ENCODE measurements at regions not wholly inside any gene's neighbourhood (a gene's known extent, or its start where the extent isn't known, plus 50 kb on each side); places are given as distances from the start of the nearest gene placed in this dataset.
"Not testable (repeated sequence)": the region's sequence is repeated elsewhere in the genome, so short reads cannot be mapped to it uniquely, and the experiment has no call there.

DNA sequence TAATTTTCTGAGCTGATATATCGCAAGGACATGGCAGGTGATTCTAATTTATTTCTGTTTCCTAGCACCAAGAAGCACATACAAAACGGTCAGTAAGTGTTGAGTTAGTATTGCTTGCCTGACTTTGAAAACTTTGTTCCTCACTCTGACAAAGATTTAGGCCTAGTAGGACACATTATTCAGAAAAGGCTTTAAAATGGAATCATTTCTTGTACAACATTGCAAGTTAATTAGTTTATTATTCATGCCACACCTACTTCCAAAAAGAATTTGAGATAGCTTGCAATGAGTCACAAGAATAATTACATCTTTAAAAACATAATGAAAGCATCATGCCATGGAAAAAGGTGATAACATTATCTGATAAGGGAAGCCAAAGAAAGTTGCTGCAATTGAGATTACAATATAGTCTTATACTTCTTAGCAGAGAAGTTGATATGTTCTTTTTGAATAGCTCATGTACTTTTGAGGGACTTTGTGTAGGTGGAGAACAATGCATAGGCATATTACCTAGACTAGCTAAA lies 474.2 kb downstream of the KLF5 start:
- Histone ChIP-seq H3K36me3 (replicated peaks) (no peaks in the 10 kb centered on the region), H3K27me3 (ENCODE audit: low read depth) (no peaks in the 10 kb centered on the region), H3K4me1 (no peaks in the 10 kb centered on the region), H3K9me3 (no peaks in the 10 kb centered on the region), H3K4me3 (no peak overlapping the region)
- no peak for DNase-seq (ENCODE audit: low spot score in 2 of 2)
- in situ Hi-C loops (cut with MboI; ENCODE audit: low sequenced_read_pairs) = no loop called here

DNA sequence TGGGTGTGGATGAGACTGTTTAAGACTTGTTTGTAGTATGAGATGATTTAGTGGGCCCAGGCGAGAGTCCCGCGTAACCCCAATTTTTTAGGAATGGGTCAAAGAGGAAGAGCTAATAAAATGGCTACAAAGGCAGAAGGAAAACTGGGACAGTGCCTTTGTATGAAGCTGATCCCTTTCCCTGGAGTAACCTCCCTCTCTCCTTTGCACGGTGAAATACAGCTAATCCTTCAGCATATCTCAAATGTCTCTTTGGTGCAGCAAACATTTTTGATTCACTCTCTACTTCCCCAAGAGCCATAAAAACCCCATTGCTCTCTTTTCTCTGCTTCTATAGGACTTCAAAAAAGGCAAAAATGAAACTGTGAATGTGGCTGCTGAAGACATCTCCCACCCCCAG lies 473.8 kb downstream of the KLF5 start:
- H3K4me1 ChIP-seq = no peaks in the 10 kb centered on the region
- H3K9me3 ChIP-seq = no peaks in the 10 kb centered on the region
- H3K36me3 ChIP-seq (replicated peaks) = no peaks in the 10 kb centered on the region
- DNase-seq (ENCODE audit: low spot score in 2 of 2) = no peak
- H3K27me3 ChIP-seq (ENCODE audit: low read depth) = no peaks in the 10 kb centered on the region
- H3K4me3 ChIP-seq = no peak overlapping the region
- in situ Hi-C loops (cut with MboI; ENCODE audit: low sequenced_read_pairs) = no loop called here

DNA sequence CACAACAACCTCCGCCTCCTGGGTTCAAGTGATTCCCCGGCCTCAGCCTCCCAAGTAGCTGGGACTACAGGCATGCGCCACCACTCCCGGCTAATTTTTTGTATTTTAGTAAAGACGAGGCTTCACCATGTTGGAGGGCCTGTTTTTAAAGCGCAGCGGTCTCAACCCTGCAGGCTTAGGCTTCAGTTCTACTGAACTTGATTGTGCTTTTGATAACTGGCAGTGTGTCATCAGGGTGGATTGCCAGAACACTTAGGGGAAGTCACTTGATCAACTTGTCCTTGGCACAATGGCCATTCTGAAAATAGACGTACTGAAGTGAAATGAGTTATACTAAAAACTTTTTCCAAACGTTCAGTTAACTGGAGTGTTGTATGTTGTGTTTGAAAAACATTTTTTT lies 472.2 kb downstream of the KLF5 start:
- Histone ChIP-seq H3K4me1 (no peaks in the 10 kb centered on the region), H3K36me3 (replicated peaks) (no peaks in the 10 kb centered on the region), H3K9me3 (no peaks in the 10 kb centered on the region), H3K27me3 (ENCODE audit: low read depth) (no peaks in the 10 kb centered on the region), H3K4me3 (no peak overlapping the region)
- no peak for DNase-seq (ENCODE audit: low spot score in 2 of 2)
- in situ Hi-C loops (cut with MboI; ENCODE audit: low sequenced_read_pairs) = no loop called here

DNA sequence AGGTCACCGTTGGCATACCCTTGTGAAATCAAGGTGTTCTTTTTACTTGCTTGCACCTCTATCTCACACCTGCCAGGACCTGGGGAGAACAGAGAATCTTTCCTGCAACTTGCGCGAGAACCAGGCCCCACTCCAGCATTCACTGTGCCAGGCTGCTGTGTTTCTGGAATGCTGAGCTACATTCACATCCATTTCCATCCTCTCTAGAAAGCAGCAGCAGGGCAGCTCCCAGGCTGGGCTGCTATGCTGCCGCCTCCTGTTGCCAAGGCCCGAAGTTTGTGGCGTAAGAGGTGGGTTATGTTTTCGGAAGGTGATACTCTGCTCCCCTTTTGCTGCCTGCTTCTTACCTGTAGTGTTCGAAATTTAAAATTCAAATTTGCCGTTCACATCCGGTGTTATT lies 464.1 kb downstream of the KLF5 start:
- no peaks in the 10 kb centered on the region for H3K9me3 ChIP-seq
- in situ Hi-C loops (cut with MboI; ENCODE audit: low sequenced_read_pairs) = no loop called here

DNA sequence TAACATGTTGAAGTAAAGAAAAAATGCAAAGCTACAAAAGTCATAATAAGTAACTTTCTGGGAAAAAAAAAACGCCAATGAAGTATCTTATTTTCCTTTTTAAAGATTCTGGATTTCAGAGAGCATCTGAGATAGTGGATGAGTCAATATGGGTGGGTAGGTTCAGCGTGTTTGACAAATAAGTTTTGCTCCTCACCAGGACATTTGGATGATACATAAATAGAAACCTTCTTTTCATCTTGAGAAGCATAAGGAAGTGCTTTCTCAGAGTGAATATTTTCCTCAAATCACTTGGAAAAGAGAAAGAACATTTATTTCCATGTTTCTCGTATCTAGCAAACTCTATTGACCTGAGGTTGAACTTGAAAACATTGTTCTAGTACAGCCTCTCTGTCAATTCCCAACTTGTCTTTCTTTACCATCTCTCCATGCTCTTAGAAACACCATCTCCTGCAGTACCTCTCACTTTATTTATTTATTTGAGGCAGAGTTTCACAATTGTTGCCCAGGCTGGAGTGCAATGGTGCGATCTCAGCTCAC lies 463.2 kb downstream of the KLF5 start:
- Histone ChIP-seq H3K4me3 (no peak overlapping the region), H3K27me3 (ENCODE audit: low read depth) (no peaks in the 10 kb centered on the region), H3K36me3 (replicated peaks) (no peaks in the 10 kb centered on the region), H3K4me1 (0 out of 2 replicates have a peak, but pooled peaks cover 3% of the 10 kb centered on the region), H3K9me3 (no peaks in the 10 kb centered on the region)
- in situ Hi-C loops (cut with MboI; ENCODE audit: low sequenced_read_pairs) = no loop called here
- no peak for DNase-seq (ENCODE audit: low spot score in 2 of 2)

More for the DNA sequence above, 464.1 kb downstream of the KLF5 start:
- Histone ChIP-seq H3K4me3 (no peak overlapping the region), H3K27me3 (ENCODE audit: low read depth) (no peaks in the 10 kb centered on the region), H3K4me1 (0 out of 2 replicates have a peak, but pooled peaks cover 3% of the 10 kb centered on the region), H3K36me3 (replicated peaks) (no peaks in the 10 kb centered on the region)
- DNase-seq (ENCODE audit: low spot score in 2 of 2) = no peak

DNA sequence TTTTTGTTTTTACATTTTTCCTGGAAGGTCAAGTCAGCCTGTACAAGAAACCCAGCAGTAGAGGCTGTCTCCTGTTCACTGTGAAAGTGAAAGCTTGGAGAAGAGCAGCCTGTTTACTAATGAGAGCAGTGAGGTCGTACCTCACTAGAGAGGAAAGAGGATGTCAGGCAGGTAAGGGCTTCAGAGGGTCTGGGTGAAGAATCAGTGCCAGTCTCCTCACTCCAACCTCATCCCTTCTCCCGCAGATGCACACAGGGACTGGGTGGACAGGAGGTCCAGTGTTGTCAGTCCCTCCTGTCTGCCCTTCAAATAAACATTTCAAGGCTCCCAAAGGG lies 462.5 kb downstream of the KLF5 start:
- Histone ChIP-seq H3K4me3 (no peak overlapping the region), H3K4me1 (0 out of 2 replicates have a peak, but pooled peaks cover 3% of the 10 kb centered on the region), H3K27me3 (ENCODE audit: low read depth) (peaks cover 3% of the 10 kb centered on the region; the same call in 1 of the 2 replicates), H3K9me3 (no peaks in the 10 kb centered on the region), H3K36me3 (replicated peaks) (no peaks in the 10 kb centered on the region)
- DNase-seq (ENCODE audit: low spot score in 2 of 2) = no peak
- in situ Hi-C loops (cut with MboI; ENCODE audit: low sequenced_read_pairs) = no loop called here

DNA sequence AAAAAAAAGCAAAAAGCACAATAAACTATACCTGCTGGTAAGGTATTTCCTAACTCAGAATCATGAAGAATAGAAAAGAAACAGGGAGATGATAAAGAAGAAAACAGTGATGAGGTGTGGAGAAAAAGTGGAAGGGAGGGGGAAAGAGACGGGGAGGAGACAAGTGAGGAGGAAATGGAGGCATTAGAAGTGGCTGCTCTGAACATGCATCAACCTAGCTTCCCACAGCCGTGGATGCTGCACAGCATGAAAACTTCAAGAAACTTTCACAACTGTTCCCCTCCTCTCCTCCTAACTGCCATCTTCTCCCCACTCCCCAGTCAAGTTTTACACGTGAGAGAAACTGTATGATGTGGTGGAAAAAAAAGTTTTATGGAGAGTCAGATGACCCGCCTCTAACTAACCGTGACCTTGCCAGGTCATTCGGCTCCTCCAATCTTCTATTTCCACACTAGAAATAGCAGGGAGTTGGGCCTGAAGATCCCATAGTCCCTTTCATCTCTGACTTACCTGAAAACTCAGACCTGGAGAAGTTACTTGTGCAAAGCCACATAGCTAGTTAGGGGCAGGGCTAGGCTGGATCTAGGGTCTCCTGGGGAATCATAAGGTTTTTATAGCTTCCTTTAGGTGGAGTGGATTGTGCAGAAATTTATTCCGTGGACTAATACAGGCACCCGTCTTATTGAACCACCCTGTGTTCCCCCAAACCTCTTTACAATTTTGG lies 461.9 kb downstream of the KLF5 start:
- H3K4me3 ChIP-seq = no peak overlapping the region
- 0 out of 2 replicates have a peak, but pooled peaks cover 3% of the 10 kb centered on the region for H3K4me1 ChIP-seq
- peaks cover 3% of the 10 kb centered on the region; the same call in 1 of the 2 replicates for H3K27me3 ChIP-seq (ENCODE audit: low read depth)
- DNase-seq (ENCODE audit: low spot score in 2 of 2) = no peak
- in situ Hi-C loops (cut with MboI; ENCODE audit: low sequenced_read_pairs) = no loop called here
- no peaks in the 10 kb centered on the region for H3K36me3 ChIP-seq (replicated peaks)
- H3K9me3 ChIP-seq = no peaks in the 10 kb centered on the region

DNA sequence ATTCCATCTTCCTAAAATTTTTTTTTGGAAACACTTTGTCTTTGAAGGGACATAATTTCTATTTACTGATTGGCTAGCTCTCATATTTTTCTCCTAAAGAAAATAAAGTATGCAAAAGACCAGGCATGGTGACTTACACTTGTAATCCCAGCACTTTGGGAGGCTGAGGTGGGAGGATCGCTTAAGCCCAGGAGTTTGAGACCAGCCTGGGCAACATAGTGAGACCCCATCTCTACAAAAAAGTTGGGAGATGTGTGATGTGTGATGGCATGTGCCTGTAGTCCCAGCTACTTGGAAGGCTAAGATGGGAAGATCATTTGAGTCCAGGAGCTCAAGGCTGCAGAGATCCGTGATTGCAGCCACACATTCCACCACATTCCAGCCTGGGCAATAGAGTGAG lies 461.3 kb downstream of the KLF5 start:
- H3K27me3 ChIP-seq (ENCODE audit: low read depth); H3K4me1 ChIP-seq; H3K36me3 ChIP-seq (replicated peaks); DNase-seq (ENCODE audit: low spot score in 2 of 2); in situ Hi-C loops (cut with MboI; ENCODE audit: low sequenced_read_pairs); H3K4me3 ChIP-seq; H3K9me3 ChIP-seq: not testable (repeated sequence)

DNA sequence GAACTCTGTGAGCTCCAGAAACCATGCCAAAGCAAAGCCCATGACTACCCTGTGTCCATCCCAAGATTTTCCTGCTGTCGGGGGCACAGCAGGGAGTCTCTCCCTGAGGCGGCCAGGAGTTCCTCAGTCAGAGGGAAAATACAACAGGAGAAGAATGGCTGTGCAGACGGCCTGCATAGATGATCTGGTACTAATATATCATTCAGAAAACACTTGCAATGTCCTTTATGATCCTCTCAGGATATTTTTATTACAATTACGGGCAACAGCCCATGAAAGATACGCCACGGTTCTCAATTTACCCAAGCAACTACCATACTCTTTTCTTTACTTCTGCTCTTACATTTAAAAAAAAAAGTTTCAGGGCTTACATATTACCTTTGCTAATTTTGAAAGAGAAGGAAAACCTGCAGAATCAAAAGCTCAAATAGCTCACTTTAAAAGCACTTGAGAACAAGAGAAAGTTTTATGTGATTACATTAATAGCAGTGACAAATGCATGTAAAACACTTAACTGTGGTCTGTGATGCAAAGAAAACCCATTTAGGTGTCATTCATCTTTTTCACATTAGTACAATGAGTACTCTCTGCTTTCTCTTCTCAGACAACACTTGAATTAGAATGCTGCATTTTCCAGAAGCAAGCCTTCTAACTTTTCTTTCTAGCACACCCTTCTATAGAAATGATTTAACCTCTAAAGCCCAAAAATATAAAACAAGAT lies 460.8 kb downstream of the KLF5 start:
- 0 out of 2 replicates have a peak, but pooled peaks cover 3% of the 10 kb centered on the region for H3K4me1 ChIP-seq
- peak in 1 of 2 experiments; percentile 43 for DNase-seq (ENCODE audit: low spot score in 2 of 2)

DNA sequence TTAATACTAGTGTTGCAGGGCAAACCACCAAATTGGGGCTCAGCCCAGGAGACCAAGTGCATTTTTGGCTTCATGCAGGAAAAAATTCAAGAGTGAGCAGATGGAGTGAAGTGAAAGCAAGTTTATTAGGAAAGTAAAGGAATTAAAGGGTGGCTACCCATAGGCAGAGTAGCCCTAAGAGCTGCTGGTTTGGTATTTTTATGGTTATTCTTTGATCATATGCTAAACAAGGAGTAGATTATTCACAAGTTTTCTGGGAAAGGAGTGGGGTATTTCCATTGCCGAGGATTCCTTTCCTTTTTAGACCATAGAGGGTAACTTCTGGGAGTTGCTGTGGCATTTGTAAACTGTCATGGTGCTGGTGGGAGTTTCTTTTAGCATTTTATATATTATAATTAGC lies 459.0 kb downstream of the KLF5 start:
- in situ Hi-C loops (cut with MboI; ENCODE audit: low sequenced_read_pairs) = no loop called here
- Histone ChIP-seq H3K9me3 (no peaks in the 10 kb centered on the region), H3K27me3 (ENCODE audit: low read depth) (peaks cover 3% of the 10 kb centered on the region; the same call in 1 of the 2 replicates), H3K4me1 (0 out of 2 replicates have a peak, but pooled peaks cover 3% of the 10 kb centered on the region), H3K4me3 (no peak overlapping the region), H3K36me3 (replicated peaks) (no peaks in the 10 kb centered on the region)
- no peak for DNase-seq (ENCODE audit: low spot score in 2 of 2)

More for the DNA sequence above, 460.8 kb downstream of the KLF5 start:
- in situ Hi-C loops (cut with MboI; ENCODE audit: low sequenced_read_pairs) = no loop called here
- Histone ChIP-seq H3K9me3 (no peaks in the 10 kb centered on the region), H3K4me3 (no peak overlapping the region), H3K36me3 (replicated peaks) (no peaks in the 10 kb centered on the region), H3K27me3 (ENCODE audit: low read depth) (peaks cover 3% of the 10 kb centered on the region; the same call in 1 of the 2 replicates)

DNA sequence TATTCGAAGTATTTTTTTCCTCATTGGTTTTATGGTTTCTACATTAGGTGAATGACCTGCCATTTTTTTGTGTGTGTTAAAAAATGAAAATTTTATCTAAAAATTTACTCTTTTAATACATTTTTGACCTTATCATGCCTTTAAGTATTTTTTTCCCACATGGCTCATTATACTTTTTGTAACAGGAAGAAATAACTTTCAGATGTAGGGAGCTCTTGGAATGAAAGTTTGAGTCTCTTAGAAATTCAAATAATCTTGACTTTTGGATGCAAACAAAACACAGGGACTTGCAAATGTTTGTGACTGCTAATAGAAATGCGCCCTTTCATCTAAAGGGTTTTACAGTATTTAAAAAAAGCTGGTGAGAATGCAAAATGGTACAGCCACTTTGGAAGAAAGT lies 457.9 kb downstream of the KLF5 start:
- in situ Hi-C loops (cut with MboI; ENCODE audit: low sequenced_read_pairs) = no loop called here

DNA sequence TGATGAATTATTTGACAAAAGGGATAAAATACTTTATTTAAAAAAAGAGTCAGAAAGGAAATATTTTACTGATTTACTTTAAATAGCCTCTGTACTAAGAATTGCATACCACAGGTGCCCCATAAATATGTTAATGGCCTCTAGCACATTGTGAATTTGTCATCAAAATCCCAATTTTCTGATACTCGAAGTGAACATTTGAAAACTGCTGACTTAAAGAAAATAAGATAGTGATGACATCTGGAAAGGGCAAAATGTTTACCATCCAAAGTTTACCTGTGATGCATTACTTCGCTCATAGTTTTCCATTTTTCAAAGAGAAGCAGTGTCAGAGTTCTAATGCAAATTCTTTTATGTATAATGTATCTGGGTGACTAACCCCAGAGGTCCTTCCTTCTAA lies 455.4 kb downstream of the KLF5 start:
- H3K27me3 ChIP-seq (ENCODE audit: low read depth) = peaks cover 3% of the 10 kb centered on the region; the same call in 1 of the 2 replicates
- H3K36me3 ChIP-seq (replicated peaks) = no peaks in the 10 kb centered on the region
- in situ Hi-C loops (cut with MboI; ENCODE audit: low sequenced_read_pairs) = no loop called here
- H3K9me3 ChIP-seq = no peaks in the 10 kb centered on the region
- no peak overlapping the region for H3K4me3 ChIP-seq
- H3K4me1 ChIP-seq = no peaks in the 10 kb centered on the region
- DNase-seq (ENCODE audit: low spot score in 2 of 2) = no peak

More for the DNA sequence above, 457.9 kb downstream of the KLF5 start:
- 0 out of 2 replicates have a peak, but pooled peaks cover 3% of the 10 kb centered on the region for H3K4me1 ChIP-seq
- H3K36me3 ChIP-seq (replicated peaks) = no peaks in the 10 kb centered on the region
- no peak overlapping the region for H3K4me3 ChIP-seq
- DNase-seq (ENCODE audit: low spot score in 2 of 2) = no peak
- peaks cover 3% of the 10 kb centered on the region; the same call in 1 of the 2 replicates for H3K27me3 ChIP-seq (ENCODE audit: low read depth)
- H3K9me3 ChIP-seq = no peaks in the 10 kb centered on the region

DNA sequence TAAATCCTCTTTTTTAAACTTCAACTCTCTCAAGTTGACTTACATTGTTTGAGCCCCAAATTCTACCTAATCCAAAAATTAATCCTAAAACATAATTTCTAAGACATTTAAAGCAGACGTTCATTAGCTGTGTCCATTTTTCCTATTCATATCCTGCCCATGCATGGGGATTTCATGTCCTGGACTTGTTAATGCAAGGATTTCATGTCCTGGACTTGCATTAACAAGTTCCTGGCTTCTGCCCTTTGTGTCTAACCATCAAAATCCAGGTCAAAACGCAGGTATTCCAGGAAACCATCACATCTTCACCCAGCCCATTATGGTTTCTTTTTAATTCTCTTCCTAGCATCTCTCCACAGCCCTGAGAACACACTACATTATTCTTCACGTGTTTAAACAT lies 454.9 kb downstream of the KLF5 start:
- H3K4me1 ChIP-seq = no peaks in the 10 kb centered on the region
- no peaks in the 10 kb centered on the region for H3K36me3 ChIP-seq (replicated peaks)
- H3K4me3 ChIP-seq = no peak overlapping the region
- H3K9me3 ChIP-seq = no peaks in the 10 kb centered on the region
- DNase-seq (ENCODE audit: low spot score in 2 of 2) = no peak
- in situ Hi-C loops (cut with MboI; ENCODE audit: low sequenced_read_pairs) = no loop called here
- H3K27me3 ChIP-seq (ENCODE audit: low read depth) = peaks cover 3% of the 10 kb centered on the region; the same call in 1 of the 2 replicates

DNA sequence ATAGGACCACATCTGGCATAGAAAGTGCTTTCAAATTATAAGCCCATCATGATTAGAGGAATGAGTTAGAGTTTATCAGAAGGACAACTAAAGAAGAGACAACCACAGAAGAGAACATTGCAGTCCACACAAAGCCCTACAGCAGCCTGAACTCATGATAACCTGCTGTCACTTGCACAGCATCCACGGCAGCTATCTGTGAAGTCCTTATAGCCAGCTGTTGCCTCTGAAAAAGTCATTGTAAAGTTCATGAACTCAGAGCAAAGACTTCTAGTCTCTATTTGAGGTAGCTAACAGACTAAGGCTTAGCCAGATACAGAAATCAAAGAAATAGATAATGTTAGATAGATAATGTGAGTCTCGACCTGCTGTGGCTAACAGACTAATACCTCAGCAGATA lies 450.0 kb downstream of the KLF5 start:
- in situ Hi-C loops (cut with MboI; ENCODE audit: low sequenced_read_pairs) = no loop called here
- no peak for DNase-seq (ENCODE audit: low spot score in 2 of 2)
- no peaks in the 10 kb centered on the region for H3K4me1 ChIP-seq
- no peaks in the 10 kb centered on the region for H3K9me3 ChIP-seq
- no peaks in the 10 kb centered on the region for H3K27me3 ChIP-seq (ENCODE audit: low read depth)
- H3K4me3 ChIP-seq = no peak overlapping the region
- H3K36me3 ChIP-seq (replicated peaks) = no peaks in the 10 kb centered on the region
